Liver (tissue), 3 donors: ENCODE measurements at regions not wholly inside any gene's neighbourhood (a gene's known extent, or its start where the extent isn't known, plus 50 kb on each side); places are given as distances from the start of the nearest gene placed in this dataset.
"Not testable (repeated sequence)": the region's sequence is repeated elsewhere in the genome, so short reads cannot be mapped to it uniquely, and the experiment has no call there.

ENCODE experiments used
- CTCF ChIP-seq: fragments of 150-350 bp; IDR thresholded peaks from 2 replicates; pipeline ENCODE4 v1.5.1; 2017; ENCODE audit warnings: improper control_type of control experiment, low read depth, low read length; ENCODE audit not compliant: missing input control
- EGR1 ChIP-seq, 2 donors: IDR thresholded peaks; 2 replicates each; pipeline ENCODE4 v1.6.1; 2016 to 2018; ENCODE audit warnings: antibody characterized with exemption in 2 of 2, low read depth in 2 of 2
- RAD21 ChIP-seq, 2 donors: IDR thresholded peaks; 2 replicates each; pipeline ENCODE4 v1.6.1; 2016; ENCODE audit warnings: antibody characterized with exemption in 2 of 2, mild to moderate bottlenecking in 2 of 2
- donor health status: healthy.
- donor health status: healthy.

GRCh38 chr10:46650967-46651366 lies 72.0 kb downstream of the SYT15 start:
- not testable (repeated sequence) for TF ChIP-seq CTCF; RAD21 (IDR thresholded peaks at IDR 0.05); EGR1 (IDR thresholded peaks at IDR 0.05; ENCODE audit: low read depth in 2 of 2)
